ENCODE measurements at regions not wholly inside any gene's neighbourhood (a gene's known extent, or its start where the extent isn't known, plus 50 kb on each side); places are given as distances from the start of the nearest gene placed in this dataset.

GRCh38 chr2:21367421-21367820 is 243.7 kb downstream of the TDRD15 start:
- TF ChIP-seq, protein P1, sequence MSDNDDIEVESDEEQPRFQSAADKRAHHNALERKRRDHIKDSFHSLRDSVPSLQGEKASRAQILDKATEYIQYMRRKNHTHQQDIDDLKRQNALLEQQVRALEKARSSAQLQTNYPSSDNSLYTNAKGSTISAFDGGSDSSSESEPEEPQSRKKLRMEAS (CRISPR knock-in tag; IDR thresholded peaks at IDR 0.05) = no peak
- TF ChIP-seq, protein P2, sequence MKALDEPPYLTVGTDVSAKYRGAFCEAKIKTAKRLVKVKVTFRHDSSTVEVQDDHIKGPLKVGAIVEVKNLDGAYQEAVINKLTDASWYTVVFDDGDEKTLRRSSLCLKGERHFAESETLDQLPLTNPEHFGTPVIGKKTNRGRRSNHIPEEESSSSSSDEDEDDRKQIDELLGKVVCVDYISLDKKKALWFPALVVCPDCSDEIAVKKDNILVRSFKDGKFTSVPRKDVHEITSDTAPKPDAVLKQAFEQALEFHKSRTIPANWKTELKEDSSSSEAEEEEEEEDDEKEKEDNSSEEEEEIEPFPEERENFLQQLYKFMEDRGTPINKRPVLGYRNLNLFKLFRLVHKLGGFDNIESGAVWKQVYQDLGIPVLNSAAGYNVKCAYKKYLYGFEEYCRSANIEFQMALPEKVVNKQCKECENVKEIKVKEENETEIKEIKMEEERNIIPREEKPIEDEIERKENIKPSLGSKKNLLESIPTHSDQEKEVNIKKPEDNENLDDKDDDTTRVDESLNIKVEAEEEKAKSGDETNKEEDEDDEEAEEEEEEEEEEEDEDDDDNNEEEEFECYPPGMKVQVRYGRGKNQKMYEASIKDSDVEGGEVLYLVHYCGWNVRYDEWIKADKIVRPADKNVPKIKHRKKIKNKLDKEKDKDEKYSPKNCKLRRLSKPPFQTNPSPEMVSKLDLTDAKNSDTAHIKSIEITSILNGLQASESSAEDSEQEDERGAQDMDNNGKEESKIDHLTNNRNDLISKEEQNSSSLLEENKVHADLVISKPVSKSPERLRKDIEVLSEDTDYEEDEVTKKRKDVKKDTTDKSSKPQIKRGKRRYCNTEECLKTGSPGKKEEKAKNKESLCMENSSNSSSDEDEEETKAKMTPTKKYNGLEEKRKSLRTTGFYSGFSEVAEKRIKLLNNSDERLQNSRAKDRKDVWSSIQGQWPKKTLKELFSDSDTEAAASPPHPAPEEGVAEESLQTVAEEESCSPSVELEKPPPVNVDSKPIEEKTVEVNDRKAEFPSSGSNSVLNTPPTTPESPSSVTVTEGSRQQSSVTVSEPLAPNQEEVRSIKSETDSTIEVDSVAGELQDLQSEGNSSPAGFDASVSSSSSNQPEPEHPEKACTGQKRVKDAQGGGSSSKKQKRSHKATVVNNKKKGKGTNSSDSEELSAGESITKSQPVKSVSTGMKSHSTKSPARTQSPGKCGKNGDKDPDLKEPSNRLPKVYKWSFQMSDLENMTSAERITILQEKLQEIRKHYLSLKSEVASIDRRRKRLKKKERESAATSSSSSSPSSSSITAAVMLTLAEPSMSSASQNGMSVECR (CRISPR knock-in tag; IDR thresholded peaks at IDR 0.05; ENCODE audit: borderline replicate concordance) = no peak
- no peak for TF ChIP-seq SMAD3 (CRISPR knock-in tag; IDR thresholded peaks at IDR 0.05; ENCODE audit: borderline replicate concordance)
- TF ChIP-seq CTCF (IDR thresholded peaks at IDR 0.05) = no peak
- TF ChIP-seq, protein P3, sequence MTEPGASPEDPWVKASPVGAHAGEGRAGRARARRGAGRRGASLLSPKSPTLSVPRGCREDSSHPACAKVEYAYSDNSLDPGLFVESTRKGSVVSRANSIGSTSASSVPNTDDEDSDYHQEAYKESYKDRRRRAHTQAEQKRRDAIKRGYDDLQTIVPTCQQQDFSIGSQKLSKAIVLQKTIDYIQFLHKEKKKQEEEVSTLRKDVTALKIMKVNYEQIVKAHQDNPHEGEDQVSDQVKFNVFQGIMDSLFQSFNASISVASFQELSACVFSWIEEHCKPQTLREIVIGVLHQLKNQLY (CRISPR knock-in tag; IDR thresholded peaks at IDR 0.05) = no peak
- no peak for TF ChIP-seq NR2C2 (CRISPR knock-in tag; IDR thresholded peaks at IDR 0.05)
- no peak for TF ChIP-seq ZNF219 (CRISPR knock-in tag; IDR thresholded peaks at IDR 0.05; ENCODE audit: borderline replicate concordance)
- no peak for TF ChIP-seq CBFB (CRISPR knock-in tag; IDR thresholded peaks at IDR 0.05; ENCODE audit: low read depth)
- TF ChIP-seq, protein P4, sequence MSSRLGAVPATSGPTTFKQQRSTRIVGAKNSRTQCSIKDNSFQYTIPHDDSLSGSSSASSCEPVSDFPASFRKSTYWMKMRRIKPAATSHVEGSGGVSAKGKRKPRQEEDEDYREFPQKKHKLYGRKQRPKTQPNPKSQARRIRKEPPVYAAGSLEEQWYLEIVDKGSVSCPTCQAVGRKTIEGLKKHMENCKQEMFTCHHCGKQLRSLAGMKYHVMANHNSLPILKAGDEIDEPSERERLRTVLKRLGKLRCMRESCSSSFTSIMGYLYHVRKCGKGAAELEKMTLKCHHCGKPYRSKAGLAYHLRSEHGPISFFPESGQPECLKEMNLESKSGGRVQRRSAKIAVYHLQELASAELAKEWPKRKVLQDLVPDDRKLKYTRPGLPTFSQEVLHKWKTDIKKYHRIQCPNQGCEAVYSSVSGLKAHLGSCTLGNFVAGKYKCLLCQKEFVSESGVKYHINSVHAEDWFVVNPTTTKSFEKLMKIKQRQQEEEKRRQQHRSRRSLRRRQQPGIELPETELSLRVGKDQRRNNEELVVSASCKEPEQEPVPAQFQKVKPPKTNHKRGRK (CRISPR knock-in tag; IDR thresholded peaks at IDR 0.05; ENCODE audit: borderline replicate concordance) = no peak
- TF ChIP-seq NFATC4 (CRISPR knock-in tag; IDR thresholded peaks at IDR 0.05) = no peak
- TF ChIP-seq ZNF671 (CRISPR knock-in tag; IDR thresholded peaks at IDR 0.05) = no peak

Measured in WTC11 (cell line).